ENCODE measurements at regions not wholly inside any gene's neighbourhood (a gene's known extent, or its start where the extent isn't known, plus 50 kb on each side); places are given as distances from the start of the nearest gene placed in this dataset.

DNA sequence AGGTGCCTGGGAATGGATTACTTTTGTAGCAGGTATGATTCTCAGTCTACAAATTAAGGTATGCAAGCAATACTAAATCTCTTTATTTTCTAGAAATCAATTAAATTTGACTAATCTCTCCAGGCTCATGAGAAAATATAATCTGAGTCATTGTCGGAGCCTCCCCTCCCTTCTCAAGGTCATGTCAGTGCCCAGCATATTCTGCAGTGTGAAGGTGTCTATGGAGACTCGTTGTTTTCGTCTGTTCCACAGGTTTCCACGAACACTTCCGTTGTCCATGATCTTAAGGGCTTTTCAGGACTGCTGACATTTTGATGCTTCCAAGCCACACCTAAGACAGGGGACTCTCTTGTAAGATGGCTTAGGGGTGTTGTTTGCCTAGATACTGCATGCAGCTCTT is 56.6 kb upstream of the SCOC start:
- no peak for DNase-seq

DNA sequence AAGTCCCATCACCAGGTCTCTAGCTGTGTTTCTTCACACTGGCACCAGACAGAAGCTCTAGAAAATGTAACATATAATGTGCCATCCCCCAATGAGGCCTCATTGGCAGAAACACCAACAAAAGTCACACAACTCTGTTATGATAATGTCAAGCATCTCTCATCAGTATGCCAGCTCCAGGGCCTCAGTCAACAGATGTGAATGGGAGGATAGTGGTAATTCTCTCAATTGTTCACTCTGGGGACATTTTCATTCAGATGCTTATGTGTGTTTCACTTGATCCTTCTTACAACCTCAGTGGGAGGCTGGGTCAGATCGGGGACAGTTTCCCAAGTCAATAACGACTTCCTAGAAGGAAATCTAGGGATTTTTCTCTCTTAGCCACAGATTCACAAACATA is 57.5 kb upstream of the SCOC start:
- no peak for DNase-seq

DNA sequence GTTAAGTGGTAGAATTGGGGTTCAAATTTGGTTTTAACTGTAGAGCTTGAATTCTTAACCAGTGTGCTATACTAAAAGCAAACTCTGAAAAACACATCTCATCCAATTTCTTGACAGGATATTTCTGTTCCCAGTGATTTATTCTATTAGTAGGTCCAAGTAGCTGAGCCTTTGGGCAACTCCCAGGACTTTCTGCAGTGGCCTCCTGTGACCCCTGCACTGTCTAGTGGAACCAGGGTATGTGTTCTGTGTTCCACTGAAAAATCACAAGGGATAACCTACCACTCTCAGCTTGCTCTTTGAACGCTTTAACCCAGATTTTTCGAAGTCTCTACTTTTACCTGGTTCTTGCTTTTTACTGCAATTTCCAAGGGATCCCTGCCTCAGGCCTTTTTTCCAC is 58.0 kb upstream of the SCOC start:
- DNase-seq: no peak

DNA sequence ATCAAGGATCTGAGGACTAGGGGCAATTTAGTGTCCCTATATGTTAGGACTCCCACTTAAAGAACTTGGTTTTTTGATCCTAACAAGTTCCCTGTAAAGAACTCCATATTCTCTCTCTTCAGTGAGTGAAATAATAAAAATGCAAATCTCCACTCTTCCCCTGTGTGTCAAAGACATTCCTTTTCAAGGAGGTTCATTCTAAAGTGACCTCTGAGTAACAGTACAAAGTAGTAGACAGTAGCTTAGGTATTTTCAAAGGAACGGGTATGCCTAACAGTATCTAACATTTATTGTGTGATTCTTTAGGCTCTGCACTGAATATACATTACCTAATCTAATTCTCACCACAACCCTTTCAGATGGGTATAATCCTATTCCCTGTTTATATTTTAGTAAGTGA is 58.4 kb upstream of the SCOC start:
- no peak for DNase-seq

DNA sequence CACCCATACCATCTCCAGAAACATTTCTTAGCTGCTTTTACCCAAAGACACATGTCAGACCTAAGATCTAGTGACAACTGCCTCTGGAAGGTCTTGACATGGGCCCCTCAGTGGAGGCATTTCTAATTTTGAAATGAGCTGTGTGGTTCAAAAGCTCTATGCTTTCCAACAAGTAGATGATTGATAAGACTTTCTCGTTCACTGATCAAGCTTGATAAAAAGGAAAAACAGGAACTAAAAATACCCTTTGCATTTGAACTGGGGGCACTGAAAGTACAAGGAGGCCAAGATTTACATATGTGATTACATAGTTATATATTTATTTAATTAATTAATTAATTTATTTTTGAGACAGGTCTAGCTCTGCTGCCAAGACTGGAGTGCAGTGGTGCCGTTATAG is 61.3 kb upstream of the SCOC start:
- DNase-seq: no peak

DNA sequence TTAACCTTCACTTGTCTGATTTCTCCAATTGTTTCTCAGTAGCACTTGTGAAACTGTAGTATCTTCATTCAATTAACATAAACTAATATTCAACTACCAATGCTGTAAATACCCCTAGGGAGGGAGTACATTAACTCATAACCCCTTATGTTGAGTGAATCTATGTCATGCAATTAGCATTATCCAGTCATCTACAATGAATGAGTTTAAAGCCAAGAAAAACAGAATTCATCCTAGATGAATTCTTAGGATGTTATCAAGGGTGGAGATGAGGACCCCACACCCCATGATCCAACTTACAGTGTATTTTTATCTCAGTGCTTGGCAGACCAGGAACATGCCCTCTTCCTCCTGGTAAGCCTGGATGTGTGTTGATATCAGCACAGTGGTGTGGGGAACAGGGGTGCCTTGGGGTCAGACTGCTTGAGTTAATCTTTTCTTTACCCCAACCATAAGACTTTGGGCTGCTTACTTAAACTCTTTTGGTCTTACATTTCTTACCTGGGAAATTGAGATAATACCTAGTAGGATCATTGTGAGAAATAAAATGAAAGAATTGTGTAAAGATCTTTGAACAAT is 62.1 kb upstream of the SCOC start:
- DNase-seq: no peak

DNA sequence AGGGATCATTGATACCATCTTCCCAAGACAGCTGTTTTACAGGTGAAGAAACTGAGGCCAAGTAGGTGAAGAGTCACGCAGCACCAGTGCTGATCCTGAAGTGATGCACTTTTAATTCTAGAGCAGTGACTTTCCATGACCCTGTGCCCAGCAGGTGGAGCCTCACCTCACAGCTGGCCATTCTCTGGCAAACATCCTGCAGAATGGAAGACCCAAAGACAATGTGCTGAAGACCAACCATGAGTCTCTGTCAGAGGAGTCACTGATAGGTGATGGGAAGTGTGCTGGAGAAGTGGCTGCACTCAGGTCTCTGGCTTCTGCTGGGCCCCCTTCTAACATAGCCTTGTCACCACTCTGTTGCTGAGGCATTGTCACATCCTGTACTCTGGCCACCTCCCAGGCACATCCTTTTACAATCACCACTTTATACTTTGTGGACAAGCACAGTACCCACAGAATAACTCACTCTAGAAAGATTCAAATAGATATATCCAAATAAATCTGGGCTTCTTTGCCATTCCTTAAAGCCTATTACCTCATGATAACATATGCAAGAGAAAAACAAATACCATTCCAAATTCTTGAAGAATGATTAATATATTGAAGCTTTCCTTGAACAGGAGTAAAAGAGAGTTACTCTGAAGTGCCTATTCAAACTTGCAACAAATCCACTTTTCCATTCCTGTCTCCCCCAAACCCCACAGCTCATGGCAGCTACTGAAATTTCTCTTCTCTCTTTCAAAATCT is 64.1 kb upstream of the SCOC start:
- no peak for DNase-seq

DNA sequence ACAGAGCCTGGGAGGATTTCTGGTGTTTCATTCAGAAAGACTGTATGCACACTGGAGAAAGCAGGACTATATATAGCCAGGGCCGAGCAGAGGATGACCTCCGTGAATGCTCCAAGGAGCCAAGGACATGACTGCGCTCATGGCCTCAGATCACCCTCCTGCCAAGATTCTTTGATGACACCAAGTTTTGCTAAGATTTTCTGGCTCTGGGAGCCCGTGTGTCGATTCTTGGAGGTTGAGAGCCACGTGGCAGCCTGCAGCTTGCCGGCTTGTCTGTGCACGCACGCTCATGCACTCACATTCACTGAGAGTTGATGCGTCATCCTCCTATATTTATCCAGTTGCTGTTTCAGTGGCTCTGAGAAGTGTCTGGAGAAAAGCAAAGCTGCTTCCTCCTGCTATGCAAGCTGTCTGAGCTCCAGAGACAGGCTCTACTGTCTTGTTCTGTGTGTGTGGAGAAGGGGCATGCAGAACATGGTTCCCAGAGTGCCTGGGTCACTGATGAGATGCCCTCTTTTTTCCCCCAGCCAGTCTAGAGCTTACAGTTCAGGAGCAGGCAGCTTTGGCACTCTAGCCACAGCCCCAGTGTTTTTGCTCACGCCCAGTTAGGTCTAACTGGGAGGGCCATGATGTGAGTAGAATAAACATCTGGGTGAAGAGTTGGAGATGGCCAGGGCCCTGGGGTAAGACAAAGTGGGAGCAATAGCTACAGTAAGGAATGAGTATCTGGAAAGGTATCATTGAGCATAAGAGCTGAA is 64.9 kb upstream of the SCOC start:
- peak in 1 of 14 donors; percentile 15 for DNase-seq

DNA sequence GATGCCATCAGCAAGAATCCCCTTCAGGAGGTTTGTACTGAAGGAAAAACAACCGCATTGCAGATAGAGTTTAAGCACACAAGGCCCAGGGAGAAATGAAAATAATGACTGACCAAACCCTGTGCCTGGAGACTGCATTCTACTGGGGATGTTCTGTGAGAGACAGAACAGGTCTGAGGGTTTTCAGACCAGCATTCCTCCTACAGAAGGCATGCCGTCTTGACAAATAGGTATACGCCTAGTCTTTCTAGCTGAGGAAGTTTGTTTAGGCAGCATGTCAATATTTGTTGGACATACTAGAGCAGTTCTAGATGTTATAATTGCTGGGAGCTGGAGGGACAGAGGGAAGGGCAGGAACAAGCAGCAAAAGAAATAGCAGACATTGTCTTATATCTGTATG is 68.4 kb upstream of the SCOC start:
- no peak for DNase-seq

DNA sequence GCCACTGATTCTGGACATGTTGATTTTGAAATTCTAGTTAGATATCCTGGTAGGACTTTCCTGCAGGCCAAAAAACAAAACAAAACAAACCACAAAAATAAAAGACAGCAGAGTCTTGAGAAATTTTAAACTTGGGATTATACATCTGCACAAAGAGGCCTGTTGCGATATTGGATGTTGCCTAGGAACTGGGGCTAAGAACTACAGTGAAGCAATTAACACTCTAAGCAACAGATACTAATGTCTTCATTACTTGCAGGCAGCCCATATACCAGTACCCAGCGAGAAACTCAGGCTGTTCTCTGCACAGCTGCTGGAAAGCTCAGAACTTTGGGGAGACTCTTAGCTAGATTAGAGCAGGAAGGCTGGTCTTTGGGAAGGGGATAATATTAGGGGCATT is 69.1 kb upstream of the SCOC start:
- DNase-seq: no peak

DNA sequence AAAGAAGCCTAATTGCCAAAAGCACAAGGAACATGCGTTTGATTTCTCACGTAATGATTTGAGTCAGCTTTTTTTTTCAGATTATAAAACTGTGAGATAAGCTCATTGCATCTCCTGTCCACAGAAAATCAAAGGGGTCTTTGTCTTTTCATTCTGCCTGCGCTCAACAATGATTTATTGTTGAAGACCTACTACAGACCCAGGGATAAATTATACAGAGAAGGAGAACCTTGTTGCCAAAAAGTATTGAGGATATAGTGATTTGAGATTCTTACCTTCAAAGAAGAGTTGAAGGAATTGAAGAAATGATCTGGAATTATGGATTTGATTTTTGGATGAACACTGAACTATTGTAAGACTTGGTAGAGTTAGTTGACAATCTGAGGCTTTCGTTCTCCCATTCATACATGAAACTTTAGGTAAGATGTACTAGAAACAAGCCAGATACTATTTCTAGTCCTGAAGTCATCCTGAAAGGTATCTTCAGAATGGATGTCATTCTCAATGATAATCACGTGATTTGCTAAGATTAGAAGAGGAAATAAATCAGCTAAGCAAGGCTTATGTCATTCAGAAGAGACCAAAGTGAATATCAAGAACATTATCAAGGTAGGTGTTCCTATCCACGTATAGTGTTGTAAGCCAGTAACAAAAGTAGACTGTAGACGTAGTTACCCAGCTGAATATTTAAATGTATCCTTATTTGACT is 71.1 kb upstream of the SCOC start:
- DNase-seq: no peak

DNA sequence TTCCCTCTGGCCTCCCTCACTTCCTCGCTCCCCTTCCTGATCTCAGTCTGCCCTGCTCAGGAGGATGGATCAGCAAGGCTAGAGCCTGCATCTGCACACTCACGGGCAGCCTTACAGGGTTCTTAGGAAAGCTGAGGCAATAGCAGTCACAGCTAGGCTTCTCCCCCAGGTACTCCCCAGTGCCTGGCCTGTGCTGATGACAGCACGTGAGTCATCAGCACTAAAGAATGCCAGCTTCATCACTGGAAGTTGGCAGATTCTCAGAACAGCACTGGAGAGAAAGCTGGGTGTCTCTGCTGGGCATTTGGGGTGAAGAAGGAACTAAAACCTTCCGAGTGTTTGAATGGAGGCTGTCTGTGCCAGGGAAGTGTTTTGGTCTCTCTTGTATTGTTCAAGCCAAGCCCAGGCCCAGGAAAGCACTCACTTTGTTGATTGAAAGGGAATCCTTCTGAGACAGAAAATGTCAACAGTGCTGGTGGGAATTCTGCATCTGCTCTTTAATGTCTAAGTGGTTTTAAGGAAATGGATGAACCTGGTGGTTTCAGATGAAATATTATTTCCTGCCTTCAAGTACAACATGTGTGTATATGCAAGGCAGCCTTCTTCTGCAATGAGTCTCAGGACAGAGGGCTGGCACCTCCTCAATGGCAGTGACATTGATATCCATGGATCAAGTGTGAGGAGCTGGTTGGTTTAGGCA is 73.0 kb upstream of the SCOC start:
- DNase-seq: peak in 2 of 14 donors; percentile 24 to 25

DNA sequence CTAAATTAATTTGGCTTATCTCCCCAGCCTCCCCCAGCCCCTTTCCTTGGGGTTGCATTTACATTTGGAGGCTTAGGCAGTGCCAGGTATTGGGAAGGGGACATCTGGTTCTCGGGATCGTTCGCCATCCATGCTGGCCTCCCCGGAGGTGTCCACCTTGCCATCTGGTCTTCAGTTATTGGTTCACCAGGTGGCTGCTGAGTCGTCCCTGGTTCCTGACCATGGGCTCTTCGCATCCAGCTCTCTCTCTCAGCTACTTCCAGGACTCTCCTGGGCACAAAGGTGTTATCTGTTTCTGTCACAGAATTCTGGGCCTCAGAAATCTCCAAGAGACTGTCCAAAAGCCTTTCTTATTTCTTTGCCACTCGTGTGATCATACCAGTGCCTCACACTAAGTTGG is 75.4 kb upstream of the SCOC start:
- peak in 2 of 14 donors; percentile 12 to 82 for DNase-seq

DNA sequence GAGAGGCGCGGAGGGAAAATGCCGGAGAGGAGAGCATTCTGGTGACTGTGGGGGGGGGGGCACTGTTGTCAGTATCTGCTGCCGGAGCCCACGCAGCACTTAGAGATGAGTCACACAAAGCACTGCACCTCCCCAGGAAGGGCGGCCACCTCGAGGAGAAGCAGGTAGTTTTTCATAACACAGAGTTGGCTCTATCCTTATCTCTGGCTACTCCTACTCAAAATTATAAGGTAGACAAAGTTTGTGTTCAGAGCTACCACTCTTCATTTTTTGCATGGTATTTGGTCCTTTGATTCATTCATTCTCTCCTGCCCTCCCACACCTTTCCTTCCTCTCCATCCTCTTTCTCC is 76.2 kb upstream of the SCOC start:
- DNase-seq: peak in 1 of 14 donors; percentile 76

DNA sequence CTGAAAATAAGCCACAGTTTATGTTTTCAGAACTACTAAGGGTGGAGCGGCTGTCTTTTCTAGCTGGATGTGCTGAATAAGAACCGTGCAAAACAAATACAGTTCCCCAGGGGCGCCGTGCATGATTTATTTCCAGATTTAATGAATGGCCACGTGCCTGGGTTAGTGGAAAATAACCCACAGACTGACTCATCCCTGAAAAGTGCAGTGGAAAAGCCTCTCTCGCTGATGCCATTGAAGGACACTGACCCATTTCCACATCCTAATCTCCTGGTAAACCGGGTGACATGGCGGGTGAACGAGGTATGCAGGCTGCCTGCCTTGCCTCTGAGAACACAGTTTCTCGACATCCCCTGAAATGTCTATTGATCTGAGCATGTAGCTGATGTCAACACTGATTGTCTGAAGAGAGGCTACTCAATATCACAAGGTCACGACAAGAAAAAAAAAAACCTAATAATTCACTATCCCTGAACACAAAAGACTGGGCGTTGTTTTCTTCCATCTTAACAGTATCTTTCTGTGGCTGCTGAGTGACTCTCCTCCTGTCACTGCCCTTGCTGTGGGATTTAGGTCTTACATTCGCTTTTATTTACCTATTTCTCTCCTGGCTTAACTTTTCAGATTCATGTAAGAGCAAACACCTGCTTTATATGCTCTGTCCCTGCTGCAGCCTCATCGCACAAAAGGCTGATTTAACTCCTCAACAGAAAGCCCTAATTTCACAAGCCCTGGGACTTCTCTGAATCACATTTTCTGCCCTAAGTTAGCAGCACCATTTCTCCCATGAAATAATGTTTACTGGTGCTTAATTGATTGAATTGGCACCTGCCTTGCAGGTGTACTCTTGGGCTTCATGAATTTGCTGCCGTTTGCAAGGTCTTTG is 76.9 kb upstream of the SCOC start:
- DNase-seq: peak in 3 of 14 donors; percentile 11 to 86 (median 17)

DNA sequence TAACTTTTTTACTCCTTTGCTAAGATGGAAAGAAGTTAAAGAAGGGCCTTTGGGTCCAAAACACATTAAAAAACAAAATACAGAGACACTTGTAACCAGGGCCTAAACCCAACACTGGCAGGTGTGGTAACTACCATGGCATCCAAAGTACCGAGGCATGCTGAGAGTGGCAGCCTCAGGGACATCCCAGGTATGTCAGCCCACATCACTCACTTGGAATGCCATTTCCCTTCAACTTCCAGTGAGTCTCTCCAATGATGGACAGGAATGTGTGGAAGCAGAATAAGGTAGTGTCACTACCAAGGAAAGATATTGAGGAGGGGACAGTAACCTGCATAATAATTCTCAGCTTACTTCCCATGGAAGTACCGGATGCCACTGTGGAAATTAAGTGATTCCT is 79.5 kb upstream of the SCOC start:
- DNase-seq: no peak

DNA sequence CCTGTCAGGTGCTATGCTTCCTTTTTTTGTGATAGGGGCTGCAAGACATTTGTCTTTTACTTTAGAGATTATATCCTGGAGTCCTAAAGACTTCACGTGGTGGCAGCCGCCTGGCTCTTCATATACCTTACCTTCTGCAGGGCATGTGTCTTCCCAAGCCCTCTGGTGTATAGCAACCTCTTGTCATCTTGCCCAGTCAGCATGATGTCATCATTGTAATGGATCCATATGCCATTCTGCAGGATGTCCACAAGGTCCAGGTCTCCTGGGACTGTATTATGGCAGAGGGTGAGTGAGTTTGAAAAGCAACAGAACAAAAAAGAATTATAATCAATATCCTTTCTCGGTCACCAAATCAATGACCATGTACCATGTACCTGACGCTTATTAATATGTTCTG is 82.2 kb upstream of the SCOC start:
- DNase-seq: peak in 1 of 14 donors; percentile 24

DNA sequence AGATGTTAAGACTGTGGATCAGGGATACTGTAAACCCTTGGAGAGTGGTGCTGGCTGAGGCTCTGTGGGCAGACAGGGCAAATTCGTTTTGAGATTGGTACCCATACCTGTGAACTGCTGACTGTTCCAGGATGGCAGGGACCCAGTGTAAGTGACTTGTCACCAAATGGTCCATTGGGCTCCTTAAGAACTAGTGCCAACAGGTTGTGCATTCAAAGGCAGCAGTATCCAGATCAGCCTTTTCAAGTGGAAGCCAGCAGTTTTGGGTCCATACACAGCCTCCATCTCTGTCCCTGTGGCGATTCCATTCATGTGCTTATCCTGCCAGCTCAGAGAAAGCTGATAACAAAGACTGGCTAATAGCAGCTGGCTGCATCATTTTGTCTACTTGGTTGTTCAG is 84.0 kb upstream of the SCOC start:
- DNase-seq: peak in 1 of 14 donors; percentile 40

DNA sequence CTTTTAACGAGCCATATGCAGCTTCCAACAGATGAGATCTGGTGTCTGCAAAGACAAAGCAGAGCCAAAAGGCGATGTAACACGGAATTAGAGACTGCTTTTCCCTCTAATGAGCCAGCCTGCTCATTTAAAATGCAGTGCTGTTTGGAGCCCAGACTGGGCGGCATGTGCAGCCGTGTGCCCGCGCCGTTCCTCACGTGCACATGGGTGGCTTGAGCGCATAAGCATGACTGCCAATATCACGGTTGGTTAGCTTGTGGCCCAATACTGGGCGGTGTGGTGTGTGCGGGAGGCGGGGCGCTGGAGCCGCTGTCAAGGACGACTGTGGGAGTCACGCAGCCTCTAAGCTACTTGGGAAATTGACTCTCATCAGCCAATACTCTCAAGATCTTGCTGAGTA is 87.0 kb upstream of the SCOC start:
- peak in 1 of 14 donors; percentile 52 for DNase-seq

DNA sequence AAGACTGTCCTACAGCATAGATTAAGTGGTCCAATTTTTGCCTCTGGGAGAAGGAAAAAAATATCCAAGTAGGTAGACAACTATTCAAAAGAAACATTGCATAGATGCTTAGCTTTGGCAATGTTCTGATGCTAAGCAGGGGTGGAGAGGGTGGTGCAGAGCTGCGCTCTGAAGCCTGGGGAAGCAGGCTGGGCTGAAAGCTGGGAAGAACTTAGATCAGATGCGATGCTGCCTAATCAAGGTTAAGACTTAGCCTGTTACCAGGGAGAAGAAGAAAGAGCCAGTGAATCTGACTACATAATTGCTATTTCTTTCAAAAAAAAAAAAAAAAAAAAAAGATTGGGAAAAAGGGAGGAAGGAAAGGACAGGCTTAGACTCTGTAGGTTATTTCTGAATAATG is 89.0 kb upstream of the SCOC start:
- no peak for DNase-seq

DNA sequence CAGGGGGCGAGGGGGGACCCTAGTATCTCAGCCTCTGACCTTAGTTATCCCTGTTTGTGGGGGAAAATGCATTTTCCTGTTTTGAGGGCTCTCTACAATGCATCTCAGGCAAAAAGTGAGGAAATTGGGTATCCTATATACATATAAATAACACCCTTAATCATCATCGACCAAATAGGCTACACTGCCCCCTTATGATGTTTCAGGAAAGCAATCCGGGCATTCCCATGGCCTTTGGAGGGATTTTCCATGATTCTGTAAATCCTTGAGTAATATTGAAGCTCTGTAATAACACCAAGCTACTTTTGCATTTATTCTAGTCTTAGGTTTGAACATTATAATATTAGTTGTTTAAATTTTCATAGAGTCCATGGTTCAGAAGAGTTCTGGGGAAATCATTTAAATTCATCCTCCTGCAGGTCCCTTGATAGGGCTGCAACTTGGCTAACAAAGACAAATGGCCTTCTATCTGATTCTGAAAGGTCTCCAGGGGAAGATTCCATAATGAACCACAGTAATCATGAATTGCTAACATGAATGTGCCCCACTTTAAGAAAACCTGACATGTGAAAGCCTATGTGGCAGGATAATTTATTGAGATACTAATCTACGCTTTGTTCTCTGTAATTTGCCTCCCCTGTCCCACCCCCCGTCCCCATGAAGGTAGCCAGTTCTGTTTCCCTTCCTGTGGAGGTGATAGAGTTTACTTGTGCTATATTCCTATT is 91.5 kb upstream of the SCOC start:
- DNase-seq: no peak
